C1 segment of cervical spinal cord (tissue), 14 donors: ENCODE measurements at regions not wholly inside any gene's neighbourhood (a gene's known extent, or its start where the extent isn't known, plus 50 kb on each side); places are given as distances from the start of the nearest gene placed in this dataset.
"Not testable (repeated sequence)": the region's sequence is repeated elsewhere in the genome, so short reads cannot be mapped to it uniquely, and the experiment has no call there.

ENCODE experiments used
- DNase-seq, 14 donors: peaks; one replicate each; lab custom pipeline; 2025; lab: John Stamatoyannopoulos, UW

- DNase-seq = no peak
Measured at GRCh38 chr13:75178436-75178835, 303.5 kb downstream of the TBC1D4 start.

GRCh38 chr13:75175575-75175974, 306.4 kb downstream of the TBC1D4 start:
- DNase-seq = no peak

DNA sequence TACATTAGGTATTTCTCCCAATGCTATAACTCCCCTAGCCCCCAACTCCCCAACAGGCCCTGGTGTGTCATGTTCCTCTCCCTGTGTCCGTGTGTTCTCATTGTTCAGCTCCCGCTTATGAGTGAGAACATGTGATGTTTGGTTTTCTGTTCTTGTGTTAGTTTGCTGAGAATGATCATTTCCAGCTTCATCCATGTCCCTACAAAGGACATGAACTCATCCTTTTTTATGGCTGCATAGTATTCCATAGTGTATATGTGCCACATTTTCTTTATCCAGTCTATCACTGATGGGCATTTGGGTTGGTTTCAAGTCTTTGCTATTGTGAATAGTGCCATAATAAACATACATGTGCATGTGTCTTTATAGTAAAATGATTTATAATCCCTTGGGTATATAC, 306.9 kb downstream of the TBC1D4 start:
- not testable (repeated sequence) for DNase-seq

GRCh38 chr13:75174481-75174880, 307.5 kb downstream of the TBC1D4 start:
- no peak for DNase-seq

DNA sequence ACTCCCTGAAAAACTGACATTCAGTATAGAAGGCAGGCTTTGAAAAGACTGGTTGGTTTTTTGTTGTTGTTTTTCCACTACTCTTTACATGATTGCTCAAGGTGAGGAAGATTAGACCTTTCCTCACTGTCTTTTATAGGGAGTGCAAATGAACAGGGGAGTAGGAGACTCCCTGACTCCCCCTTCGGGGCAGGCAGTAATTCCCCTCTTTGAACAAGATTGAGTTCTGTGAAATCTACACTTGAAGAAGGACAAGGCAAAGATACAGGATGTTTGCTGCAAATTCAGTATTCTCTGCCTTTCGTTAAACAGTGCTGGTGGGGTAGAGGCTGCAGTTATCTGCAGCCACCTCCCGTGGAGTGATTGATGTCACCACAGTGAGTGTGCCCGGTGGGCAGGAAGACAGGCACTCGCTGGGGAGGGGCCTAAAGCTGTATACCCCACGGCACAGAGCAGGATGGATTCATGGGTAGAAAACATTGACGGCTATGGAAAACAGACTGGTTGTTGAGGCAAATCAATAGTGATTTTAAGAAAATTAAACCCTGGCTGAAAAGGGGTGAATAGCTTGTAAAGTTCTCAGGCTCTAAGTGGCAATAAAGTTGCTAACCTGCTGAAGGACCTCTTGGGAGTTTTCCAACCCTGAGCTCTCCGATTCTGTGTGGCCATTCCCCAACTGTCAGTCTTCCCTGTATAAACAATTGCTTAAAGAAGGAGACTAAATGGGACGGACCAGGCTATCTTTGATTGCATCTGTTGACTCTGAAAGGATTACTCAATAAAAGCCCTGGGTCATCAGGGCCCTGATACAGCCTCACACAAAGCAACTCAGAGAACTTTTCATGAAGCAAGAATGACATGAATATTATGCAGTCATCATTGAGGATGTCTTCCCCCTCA, 308.3 kb downstream of the TBC1D4 start:
- no peak for DNase-seq

DNA sequence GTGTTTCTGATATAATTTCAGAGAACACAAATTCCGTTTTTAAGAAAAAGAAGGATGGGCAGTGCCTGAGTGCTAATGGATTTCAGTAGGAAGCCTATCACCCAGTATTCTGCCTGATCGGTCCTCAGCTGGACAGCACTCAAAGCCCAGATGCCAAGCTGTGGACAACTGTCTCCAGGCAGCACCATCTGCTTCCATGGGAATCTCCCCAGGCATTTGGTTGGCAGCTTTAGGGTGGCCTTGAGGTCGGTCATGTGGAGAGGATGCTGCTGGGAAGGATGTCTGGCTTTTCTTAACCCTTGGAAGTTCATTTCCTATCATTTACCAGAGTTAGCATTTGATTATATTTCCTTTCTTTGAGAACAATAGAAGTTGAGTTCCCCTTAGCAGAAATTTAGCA, 311.7 kb downstream of the TBC1D4 start:
- DNase-seq = peak in 6 of 14 donors; percentile 2 to 38 (median 15)

- DNase-seq = no peak
Measured at GRCh38 chr13:75165543-75166230, 316.3 kb downstream of the TBC1D4 start.

GRCh38 chr13:75161804-75162203, 320.2 kb downstream of the TBC1D4 start:
- DNase-seq = no peak

DNA sequence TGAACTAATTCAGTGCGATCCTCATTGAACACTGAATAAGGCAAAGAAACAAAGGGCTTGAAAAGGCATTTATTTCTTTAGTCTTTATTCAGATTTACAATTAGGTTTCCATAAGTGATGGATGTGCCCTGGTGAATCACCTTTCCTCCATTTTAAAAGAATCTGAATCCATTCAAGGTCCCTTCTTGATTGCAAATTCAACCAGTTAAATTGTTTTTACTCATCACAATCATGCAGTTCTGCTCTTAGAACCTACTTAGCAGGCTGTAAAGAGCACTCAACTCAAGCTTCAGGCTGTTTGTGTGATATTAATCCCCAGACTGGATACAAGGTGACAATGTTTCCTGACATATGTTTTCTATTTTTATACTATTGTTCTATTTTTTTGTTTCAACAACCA, 321.0 kb downstream of the TBC1D4 start:
- DNase-seq = no peak

- no peak for DNase-seq
Measured at GRCh38 chr13:75154331-75154730, 327.6 kb downstream of the TBC1D4 start.

- DNase-seq = no peak
Measured at GRCh38 chr13:75153834-75154233, 328.1 kb downstream of the TBC1D4 start.

- DNase-seq = no peak
Measured at GRCh38 chr13:75153386-75153785, 328.6 kb downstream of the TBC1D4 start.

- no peak for DNase-seq
Measured at GRCh38 chr13:75151081-75151643, 330.8 kb downstream of the TBC1D4 start.

GRCh38 chr13:75149776-75150175, 332.2 kb downstream of the TBC1D4 start:
- DNase-seq = peak in 1 of 14 donors; percentile 19

- DNase-seq = no peak
Measured at GRCh38 chr13:75147946-75148345, 334.0 kb downstream of the TBC1D4 start.

GRCh38 chr13:75146436-75146835, 335.5 kb downstream of the TBC1D4 start:
- no peak for DNase-seq

GRCh38 chr13:75145927-75146326, 336.0 kb downstream of the TBC1D4 start:
- no peak for DNase-seq

DNA sequence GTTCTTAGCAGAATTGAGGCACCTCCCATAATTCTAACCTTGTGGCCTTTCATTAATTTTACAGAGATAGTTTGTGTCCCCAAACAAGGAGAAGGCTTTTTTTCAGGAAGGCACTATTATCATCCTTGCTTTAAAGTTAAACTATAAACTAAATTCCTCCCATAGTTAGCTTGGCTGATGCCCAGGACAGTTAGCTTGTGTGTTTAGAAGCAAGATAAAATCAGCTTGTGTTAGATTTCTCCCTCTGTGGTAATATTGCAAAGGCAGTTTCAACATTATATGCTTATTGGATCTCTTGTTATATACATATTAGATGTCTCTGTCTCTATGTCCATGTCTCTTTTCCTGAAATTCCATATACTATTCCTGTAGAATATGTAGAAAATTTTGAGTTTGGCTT, 342.7 kb downstream of the TBC1D4 start:
- DNase-seq = no peak

DNA sequence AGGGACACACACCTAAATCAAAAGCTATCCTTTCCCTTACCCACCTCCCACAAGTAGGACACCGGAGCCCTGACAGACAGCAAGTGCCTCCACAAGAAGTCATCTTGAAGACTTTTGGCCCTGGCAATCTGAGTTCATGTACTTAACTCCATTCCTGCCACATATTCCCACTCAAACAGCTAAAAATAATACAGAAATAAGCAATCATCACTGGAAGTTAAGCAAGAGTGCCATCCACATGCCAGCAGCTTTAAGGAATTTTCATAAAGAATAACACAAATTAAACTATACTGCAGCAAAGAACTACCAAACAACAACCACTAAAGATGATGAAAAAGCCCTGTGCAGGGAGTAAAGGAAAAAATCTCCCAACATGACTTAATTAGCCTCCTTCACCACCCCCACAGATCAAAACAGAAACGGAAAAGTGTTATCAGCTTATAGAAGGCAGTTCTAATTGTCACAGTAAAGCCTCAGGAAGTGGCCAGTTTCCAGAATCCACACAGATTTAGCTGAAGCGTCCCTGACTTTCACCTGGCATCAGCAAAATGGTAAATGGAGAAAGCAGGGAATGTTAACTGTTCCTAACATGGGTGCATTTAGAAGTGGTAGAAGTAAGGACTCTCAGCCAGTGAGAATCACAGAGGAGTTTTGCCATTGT, 343.9 kb downstream of the TBC1D4 start:
- no peak for DNase-seq

DNA sequence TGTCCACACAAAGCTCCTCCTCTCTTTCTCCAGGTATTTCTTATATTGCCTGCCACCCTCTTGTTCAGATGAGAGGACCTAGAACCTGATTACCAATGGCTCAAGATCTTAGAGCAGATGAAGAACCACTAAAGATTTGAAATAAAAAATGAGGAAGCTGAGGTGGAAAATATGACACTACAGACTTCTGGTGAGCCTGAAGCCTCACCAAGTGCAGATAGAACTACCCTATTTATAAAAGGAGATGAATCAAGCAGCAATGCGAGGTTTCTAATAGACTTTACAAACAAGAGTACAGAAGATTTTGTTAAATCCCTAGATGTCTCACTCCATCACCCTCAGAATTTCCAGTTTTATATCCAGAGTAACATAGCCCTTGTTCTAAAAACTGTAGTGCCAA, 345.8 kb downstream of the TBC1D4 start:
- no peak for DNase-seq

DNA sequence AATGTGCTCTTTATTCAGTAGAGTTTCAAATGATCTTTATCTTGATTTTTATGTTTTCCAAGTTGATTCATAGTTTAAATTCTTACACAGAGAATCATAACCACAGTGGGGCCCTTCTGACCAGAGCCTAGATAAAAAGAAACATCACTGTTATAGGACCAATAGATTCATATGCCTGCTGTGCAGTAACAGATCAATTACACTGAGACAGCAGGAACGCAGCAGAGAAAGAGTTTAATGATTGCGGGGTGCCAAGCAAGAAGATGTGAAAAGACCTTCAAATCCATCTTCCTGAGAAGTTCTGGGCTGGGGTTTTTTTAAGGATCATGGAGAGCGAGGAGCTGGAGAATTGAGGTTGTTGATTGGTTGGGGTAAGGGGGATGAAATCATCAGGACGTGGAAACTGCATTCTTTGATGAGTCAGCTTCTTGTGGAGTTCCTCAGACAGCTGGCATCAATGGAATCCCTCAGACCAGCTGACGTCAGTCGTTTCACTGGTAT, 346.6 kb downstream of the TBC1D4 start:
- no peak for DNase-seq
